GM19455 (cell line): ENCODE measurements at regions not wholly inside any gene's neighbourhood (a gene's known extent, or its start where the extent isn't known, plus 50 kb on each side); places are given as distances from the start of the nearest gene placed in this dataset.

ENCODE experiments used
- ATAC-seq: cut with Tn5 transposase; IDR thresholded peaks from one replicate; pipeline ENCODE4 v1.9.1; 2021; ENCODE audit not compliant: unreplicated experiment

DNA sequence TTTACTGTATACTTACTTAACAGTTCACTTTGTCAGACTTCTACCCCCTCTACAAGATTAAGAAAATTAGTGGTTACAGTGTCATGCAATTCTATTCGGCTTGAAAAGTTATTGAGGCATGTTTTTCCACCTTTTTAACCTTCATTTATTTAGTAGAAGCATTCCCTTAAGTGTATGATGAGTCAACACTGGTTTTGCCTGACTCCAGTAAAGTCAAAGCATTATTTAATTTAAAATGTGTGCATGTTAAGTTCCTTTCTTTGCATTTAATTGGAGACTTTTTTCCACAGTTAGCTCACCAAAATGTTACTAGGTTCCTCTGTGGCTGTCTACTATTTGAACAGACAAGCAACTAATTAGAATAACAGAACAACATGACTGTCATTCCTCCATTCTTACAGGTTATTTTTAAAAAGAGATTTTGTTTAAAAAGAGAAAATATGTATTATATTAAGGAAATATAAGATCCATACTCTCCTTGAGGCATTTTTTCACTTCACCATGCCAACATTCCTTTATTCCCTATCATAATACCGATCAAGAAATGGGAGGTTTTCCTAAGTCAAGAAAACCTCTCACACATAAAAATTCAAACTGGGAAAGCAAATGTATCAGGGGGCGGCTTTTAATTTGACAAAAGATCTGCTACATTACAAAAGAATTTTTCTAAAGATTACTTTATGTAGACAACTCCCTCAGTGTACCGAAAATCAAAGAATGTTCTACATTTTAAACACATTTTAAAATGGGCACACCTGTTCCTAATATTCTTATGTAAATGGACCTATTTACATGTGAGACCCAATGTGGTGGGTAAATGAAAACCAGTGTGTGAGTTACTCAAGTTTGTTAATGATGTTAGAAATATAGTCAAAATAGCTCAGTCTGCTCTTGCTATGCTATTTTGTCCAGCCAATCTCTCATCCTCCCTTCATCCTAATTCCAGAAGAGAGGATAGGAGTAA lies 361.2 kb downstream of the UTRN start:
- ATAC-seq: no peak

DNA sequence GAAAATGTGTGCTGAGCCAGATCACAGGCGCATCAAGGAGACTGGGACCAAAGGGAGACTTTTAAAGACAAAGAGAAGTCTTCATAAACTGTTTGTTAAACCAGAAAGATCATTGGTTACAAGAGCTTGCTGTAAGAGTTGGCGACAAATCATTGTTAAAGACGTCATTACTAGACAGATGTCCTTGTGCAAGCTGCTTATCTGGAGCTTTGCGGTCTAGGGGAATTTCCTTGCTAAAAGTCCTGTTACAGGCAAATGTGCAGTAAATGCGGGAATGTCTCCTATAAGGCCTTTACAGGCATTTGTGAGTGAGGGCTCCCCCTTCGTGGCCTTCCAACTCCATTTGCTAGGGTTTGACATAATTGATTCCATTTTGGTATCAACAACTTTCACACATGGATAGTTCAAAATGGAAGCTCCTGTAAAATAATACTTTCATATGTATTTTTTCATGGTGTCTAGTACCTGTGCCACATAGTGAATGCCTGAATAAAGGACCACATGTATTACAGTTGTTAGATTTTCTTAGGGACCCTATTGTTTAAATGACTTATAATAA lies 362.4 kb downstream of the UTRN start:
- no peak for ATAC-seq

DNA sequence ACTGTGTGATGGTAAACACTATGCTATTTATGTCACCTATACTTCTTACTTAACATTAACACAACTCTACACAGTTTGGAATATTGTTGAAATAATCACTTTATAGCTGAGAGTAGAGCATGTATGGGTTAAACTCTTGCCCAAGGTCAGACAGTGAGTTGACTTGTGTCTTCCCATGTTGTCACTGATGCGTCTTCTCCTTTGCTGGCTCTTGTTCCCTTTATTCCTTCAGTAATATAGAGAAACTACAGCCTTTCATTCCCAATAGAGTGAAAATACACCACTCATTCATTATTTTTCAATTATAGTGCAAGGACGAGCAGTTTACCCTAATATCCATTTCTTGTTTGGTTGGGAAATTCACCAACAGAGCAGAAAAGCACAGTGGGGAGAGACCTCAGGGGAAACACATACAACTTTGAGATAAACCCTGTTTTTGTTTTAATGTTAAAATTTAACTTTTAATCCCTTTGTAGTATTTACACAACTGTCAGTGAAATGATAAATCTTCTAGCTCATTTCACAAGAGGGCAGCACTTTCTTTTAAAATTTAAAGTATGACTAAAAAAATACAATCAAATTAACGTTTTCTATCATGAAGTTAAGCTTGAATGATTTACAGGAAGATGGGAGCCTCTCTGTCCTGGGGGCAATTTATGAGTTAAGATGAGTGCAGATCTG lies 363.0 kb downstream of the UTRN start:
- no peak for ATAC-seq

DNA sequence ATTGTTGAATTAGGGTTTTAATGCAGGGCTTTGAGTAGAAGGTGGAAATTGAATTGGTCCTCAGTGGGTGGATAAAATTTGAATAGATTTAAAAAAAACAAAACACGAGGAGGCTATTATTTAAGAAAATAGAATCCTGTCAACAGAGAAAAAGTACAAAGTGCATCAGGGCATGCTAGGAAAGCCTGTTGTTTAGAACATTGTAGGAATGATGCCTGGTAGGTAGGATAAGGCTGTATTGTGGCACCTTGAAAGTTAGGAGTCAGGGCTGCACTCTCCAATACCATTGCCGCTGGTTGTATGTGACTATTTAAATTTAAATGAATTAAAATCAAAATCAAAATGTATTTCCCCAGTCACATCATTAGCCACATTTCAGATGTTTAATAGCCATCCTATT lies 363.9 kb downstream of the UTRN start:
- no peak for ATAC-seq

DNA sequence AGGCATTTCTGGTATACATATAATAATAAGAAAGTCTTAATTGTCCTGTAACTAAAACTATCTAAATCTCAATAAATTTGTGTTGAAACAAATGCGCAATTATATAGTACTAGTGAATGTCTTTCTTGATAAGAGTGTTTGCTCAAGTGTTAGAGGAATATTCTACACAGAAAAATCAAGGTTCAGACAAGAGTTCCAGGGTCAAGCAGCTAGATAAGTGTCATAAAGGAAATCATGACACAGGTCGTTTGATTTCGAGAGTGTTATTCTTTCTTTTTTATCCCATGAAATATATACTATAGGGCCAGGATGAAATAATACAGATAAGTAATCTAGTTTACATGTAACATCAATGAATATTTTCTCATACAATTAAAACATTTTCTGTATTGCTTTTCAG lies 366.1 kb downstream of the UTRN start:
- no peak for ATAC-seq

DNA sequence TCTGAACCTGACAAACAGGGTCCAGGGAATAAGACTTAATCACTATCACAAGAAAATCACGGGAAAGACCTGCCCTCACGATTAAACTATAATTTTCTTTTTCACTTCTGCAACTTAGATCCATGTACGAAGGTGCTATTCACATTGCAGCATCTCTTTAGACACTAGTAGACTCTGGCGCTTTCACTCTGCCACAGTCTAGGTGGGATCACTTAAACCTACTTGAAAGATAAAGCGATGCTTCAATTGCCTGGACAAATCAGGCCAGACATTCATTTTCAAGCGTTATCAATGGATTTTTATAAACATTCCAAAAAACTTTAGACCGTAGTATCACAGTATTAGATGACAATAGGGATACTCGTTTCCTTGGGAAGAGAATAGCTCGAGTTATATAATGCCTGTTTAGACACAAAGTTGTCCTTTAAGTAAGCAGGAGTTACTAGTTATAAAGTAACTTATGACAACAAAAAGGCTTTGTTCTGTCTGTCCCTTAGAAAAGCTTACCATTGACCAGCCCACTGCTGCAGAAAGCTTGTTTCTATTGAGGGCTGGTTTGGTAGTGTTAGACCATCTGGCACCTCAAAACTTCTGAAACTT lies 367.3 kb downstream of the UTRN start:
- ATAC-seq: no peak

DNA sequence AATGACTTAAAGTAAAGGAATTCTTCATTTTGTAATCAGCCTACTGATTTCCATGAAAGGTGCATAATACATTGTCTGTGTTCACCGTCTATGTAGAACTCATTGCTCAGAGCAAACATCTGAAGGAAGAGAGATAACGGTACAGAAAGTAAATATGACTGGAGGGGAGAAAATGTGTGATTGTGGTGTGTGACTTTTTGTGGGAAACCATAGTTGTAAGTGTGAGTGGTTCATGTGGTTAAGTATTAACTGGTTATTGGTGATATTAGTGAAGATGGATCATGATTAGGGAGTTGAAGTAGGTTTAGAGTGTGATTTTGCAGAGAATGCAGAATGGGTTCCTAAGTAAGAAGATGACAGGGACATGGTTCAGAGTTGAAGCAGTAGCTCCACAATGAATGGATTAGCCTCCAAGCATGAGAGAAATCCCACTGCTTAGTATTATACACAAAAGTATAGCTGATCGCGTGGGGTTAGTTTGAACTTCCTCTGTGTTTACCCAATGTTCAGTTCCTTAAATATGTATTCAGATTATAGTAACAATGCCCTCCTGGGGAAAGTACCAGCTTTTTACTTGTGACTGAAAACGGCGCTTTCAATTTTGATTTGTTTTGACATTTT lies 368.9 kb downstream of the UTRN start:
- ATAC-seq: peak; percentile 88

DNA sequence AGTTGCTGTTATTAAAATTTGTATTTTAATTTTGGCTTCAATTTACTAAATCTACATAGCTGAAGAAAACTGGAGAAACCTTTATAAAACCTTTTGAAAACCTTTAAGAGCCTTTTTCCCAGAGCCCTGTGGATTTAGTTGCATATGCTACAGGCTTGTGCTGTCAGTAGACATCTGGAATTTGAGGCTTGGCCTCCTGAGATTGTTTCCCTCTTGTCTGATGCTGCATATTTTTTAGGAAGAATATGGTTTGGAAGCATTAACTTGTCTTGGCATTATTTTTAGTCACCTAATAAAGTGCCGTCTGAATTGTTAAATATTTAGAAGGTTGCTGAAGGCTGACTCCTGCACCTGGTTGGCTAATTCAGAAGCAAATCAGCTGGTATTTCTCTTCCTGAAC lies 369.4 kb downstream of the UTRN start:
- no peak for ATAC-seq

DNA sequence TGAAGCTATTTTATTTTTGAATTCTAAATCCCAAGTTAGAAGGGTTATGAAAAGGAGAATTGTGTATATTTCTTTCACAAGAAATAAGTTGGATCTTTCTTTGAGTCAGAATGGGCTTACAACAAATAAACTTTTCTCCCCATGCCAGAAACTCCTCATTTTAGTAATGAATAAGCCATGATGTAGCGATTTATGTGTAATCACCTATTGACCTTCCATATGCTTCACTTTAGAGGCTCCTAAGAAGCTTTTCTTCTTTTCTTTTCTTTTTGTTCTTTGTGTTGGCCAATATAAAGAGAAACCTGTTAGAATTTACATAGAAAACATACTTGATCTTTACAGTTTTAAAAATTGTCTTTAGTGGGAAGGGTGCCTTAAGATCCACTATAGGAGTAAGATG lies 370.2 kb downstream of the UTRN start:
- no peak for ATAC-seq

DNA sequence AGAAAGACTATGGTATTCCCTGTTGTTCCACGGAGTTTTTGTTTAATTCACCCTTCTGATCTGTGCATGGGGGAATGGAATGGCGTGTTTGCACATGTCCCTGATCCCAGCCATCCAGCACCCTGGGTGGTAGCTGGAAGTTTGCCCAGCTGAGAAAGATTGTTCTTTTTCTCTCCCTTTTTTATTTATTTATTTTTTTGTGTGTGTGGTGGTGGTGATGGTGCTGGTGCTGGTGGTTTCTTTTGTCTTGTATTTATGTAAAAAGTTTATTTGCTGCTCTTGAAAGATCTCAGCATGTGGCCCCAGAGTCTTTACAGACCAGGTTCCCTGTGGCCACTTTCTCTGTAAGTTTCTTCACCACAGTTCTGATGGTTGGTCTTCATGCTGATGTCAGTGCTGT lies 372.6 kb downstream of the UTRN start:
- ATAC-seq: no peak

DNA sequence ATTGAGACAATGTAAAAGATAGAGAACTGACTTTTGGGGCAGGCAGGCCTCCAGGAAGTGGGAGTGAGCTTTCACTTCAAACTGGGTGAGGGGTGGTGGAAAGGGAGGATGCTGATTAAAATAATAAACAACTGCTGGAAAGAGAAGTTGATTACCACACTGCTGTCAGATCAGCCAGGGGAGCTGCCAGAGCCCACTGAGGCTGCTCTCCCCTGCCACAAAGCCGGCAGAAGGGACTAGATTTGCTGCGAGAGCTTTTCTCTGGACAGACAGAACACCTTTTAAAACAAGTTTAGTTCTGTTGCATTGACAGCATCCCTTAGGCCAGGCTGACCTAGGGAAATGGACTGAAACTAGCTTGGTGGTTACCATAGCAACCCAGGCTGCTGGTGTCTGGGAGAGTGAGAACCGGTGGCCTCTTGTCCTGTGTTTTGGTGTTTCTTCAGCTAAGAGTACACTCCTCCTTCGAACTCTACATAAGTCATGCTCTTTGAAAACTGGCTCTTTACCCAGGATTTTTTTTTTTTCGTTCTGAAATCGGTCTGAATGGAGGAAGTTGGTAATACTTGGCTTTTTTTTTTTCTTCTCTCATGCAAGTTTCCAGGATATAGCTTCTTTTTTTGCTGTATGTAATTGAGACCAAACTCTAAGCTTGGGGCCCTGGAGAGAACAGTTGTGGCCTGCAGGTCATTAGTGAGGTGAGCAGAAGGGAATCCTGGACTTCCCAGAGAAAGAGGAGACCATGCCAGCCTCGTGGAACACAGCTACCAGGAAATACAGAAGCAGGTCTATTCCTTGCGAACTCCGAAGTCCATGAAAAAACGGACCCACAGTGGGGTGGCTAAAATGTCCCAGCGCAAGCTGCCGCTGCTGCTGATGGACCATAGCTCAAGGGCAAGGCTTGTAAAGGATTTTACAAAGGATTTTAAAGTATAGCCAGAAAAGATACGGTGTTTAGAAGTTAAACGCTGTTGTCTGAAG lies 374.4 kb downstream of the UTRN start:
- ATAC-seq: no peak

DNA sequence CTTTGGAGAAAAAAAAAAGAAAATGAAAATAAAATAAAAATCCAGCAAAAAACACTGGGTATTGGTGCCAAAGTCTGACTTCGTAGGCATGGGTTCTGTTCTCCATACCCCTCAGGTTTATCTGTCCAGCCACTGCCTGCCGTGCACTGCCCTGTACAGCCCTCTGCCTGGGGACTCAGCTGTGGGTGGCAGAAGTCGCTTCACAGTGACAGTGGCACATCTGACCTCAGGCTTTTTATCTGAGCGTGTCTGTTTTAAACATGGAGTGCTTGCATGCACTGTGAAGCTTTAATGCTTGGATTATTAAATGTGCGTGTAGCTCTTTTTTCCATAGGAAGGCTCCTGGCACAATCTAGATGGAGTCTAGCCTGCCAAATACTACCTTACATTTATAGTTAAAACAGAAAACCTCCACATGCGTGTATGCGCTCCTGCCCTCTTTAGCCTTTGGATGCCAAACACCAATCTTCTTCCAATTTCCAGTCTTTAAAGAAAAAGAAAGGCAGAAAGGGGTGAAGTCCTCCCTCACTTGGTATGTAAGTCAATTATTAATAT lies 375.5 kb downstream of the UTRN start:
- ATAC-seq: no peak

DNA sequence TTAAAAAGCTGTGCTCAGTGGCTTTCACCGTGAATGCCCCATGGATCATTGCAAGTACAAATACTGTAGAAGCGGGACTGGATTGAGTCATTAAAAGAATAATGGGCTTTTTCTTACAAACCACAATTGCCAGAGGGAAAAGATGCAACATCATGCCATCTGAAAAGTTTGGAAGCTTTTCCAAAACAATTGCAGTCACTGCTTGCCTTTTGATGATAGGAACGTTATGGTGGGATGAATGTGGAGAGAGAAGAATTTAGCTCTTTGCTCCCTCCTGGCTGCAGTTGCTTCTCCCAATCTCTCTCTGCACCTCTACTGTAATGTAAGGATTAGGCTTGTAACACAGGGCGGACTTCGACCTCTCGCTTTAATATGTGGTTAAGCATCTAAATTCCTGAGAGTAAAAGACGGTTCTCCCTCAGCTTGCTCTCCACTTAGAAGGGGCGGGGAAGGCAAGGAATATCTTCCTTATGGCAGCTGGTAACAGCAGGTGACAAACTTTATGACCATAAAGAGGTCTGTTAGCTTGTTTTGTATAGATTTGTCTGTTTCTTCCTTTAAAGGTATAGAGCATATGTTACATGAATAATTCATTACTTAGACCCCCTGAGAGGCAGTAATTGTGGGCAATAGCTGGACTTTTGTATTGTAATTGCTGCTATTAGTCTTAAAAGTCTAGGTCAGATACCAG lies 376.1 kb downstream of the UTRN start:
- no peak for ATAC-seq

DNA sequence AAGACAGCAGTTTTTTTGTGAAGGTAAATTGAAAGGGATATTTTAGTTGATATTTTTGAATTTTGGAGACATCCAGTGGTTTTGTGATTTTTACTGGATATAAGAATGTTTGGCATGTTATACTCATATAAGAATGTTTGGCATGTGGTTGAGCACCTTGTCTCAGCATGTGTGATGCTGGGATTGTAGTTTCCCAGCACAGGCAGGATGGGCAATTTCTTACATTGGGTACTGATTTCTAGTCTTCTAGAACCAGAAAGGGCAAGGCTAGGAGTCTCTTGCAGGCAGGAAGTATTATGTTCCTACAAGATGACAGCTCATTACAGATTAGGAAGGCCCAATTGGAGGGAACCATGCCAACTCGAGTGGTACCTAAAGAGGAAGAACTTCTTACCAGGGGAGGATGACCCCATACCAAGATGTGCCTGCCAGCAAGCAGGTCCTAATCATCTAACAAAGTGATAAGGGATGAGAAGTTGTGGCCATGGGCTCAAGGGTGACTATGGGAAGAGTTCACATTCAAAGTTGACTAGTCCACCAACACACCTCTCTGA lies 377.8 kb downstream of the UTRN start:
- no peak for ATAC-seq

DNA sequence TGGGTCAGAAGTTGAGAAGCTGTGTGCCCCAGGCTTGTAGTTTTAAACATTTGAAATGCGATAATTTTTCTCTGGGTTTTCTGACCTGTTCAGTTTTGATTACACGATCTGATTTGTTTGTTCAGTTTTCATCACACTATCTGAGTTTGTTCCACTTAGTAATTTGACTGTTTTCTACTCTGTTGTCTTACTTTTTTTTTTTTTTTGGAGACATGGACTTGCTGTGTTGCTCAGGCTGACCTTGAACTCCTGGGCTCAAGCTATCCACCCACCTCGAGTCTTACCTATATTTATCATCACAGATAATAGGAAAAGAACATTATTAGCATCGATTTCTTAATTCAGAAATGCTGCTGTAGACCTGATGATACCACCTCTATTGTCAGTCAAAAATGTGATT lies 379.1 kb downstream of the UTRN start:
- no peak for ATAC-seq

DNA sequence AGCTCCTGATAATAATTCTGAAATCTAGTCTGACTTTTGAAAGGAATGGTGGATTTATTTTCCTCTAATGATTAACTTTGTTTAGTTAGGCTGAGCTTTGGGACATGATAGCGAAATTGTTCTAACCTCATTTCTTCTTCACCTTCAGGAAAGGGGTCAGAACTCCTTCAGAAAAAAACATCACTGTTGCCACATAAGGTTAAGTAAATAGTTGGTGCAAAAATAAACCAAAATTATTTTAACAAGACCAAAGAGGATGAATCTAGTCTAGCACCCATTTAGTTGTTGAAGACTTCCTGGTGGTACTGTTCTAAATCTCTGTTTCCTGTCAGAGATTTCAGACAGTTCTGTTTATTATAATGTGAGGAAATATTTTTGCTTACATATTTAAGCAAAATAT lies 379.8 kb downstream of the UTRN start:
- no peak for ATAC-seq

DNA sequence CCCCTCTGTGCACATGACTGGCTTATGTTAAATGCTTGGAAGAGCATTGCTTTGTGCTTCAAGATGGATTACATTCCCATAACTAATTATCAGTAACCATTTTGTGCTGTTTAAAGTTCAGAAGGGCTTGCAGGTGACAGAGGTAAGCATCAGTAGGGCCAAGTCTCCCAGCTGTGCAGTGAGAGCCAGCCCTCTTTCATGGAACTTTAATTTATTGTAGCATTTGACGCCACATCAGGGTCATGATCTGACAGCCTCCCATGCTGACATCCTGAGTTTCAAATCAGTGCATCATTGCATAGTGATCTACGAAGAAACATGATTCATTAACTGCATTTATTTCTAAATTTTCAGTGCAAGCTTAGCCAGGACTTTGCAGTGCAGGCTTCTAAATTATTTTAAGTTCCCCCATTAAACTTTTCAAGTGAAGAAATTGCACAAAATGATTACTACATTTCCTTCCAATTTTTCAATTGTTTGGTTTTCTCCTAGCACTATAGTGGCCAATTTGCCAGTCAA lies 380.9 kb downstream of the UTRN start:
- ATAC-seq: no peak

DNA sequence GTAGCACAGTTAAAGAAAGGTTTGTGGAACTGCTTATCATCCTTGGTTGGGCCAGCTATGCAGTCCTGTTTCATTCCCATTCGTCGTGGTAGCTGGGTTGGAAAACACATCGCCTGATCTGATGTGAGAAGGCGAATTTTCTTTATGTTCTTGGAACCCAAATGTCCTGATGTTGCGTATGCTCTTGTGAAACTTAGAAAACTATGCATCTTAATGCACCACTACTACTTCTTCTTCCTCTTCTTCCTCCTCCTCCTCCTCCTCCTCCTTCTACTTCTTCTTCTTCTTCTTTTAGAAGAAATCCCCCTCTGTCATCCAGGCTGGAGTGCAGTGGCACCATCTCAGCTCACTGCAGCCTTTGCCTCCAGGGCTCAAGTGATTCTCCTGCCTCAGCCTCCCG lies 381.6 kb downstream of the UTRN start:
- no peak for ATAC-seq
